Testis (tissue), 2 donors: ENCODE measurements at regions not wholly inside any gene's neighbourhood (a gene's known extent, or its start where the extent isn't known, plus 50 kb on each side); places are given as distances from the start of the nearest gene placed in this dataset.
A peak's percentile ranks its signal among the peaks of the same experiment; 100 is the strongest.
"Not testable (repeated sequence)": the region's sequence is repeated elsewhere in the genome, so short reads cannot be mapped to it uniquely, and the experiment has no call there.

ENCODE experiments used
- DNase-seq: peaks from one replicate; pipeline ENCODE4 v3.0.0-alpha.2; 2019
- H3K27ac ChIP-seq, 2 donors: fragments of 200-600 bp; sonication (generic); one replicate each; pipeline ENCODE4 v1.5.1; 2019
- H3K27me3 ChIP-seq: fragments of 200-600 bp; sonication (generic); one replicate; pipeline ENCODE4 v1.5.1; 2019
- H3K36me3 ChIP-seq: fragments of 200-600 bp; sonication (generic); one replicate; pipeline ENCODE4 v1.5.1; 2017; ENCODE audit warnings: low read depth; ENCODE audit errors: missing control alignments
- H3K4me1 ChIP-seq: fragments of 200-600 bp; sonication (generic); one replicate; pipeline ENCODE4 v1.5.1; 2019
- H3K4me3 ChIP-seq, 2 donors: fragments of 200-600 bp; sonication (generic); one replicate each; pipeline ENCODE4 v1.5.1; 2017 to 2019
- H3K9me3 ChIP-seq: fragments of 200-600 bp; sonication (generic); one replicate; pipeline ENCODE4 v1.5.1; 2017
- POLR2A ChIP-seq: fragments of 450-650 bp; IDR thresholded peaks from one replicate; pipeline ENCODE4 v1.6.1; 2017; ENCODE audit warnings: antibody characterized with exemption, mild to moderate bottlenecking, moderate library complexity
- WGBS, 2 donors: methylation state at CpG; one replicate each; pipeline ENCODE4 v1.1.5; 2018; 5-methylcytosine and 5-hydroxymethylcytosine counted together
- intact Hi-C: fragments of 100-400 bp; cut with DNase I; formaldehyde crosslinking; loops from one replicate; pipeline ENCODE4 v1.15.1; 2023; ENCODE audit warnings: low total_unique reads
- TF ChIP-seq, protein P1 (sequence below), 3 experiments: fragments of 450-650 bp in 2 of 3; fragments of 200-600 bp in 1 of 3; sonication (generic) in 1 of 3; IDR thresholded peaks; one replicate each; pipeline ENCODE4 v1.5.1; 2016 to 2019; ENCODE audit warnings: antibody characterized with exemption in 3 of 3, mild to moderate bottlenecking in 2 of 3, moderate library complexity in 1 of 3

DNA sequence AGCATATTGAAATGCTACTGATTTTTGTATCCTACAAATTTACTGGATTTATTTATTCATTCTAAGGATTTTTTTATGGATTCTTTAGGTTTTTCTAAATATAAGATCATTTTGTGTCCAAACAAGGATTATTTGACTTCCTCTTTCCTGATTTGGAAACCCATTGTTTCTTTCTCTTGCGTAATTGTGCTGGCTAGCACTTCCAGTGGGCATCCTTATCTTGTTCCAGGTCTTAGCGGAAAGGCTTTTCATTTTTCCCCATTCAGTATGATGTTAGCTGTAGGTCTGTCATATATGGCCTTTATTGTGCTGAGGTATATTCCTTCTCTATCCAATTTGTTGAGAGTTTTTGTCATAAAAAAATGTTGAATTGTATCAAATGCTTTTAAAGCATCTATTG, 57.2 kb upstream of the RHOJ start:
- H3K36me3 ChIP-seq, result no peaks in the 10 kb centered on the region
- intact Hi-C loops, result no loop called here
- H3K4me1 ChIP-seq, result no peaks in the 10 kb centered on the region
- no peaks in the 10 kb centered on the region for H3K9me3 ChIP-seq
- H3K27ac ChIP-seq, result no peak overlapping the region
- H3K27me3 ChIP-seq, result no peaks in the 10 kb centered on the region
- 95 to 96% methylated on average over 2 of the region's 2 CpGs for WGBS, 2 donors
- TF ChIP-seq, protein P1, sequence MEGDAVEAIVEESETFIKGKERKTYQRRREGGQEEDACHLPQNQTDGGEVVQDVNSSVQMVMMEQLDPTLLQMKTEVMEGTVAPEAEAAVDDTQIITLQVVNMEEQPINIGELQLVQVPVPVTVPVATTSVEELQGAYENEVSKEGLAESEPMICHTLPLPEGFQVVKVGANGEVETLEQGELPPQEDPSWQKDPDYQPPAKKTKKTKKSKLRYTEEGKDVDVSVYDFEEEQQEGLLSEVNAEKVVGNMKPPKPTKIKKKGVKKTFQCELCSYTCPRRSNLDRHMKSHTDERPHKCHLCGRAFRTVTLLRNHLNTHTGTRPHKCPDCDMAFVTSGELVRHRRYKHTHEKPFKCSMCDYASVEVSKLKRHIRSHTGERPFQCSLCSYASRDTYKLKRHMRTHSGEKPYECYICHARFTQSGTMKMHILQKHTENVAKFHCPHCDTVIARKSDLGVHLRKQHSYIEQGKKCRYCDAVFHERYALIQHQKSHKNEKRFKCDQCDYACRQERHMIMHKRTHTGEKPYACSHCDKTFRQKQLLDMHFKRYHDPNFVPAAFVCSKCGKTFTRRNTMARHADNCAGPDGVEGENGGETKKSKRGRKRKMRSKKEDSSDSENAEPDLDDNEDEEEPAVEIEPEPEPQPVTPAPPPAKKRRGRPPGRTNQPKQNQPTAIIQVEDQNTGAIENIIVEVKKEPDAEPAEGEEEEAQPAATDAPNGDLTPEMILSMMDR (IDR thresholded peaks at IDR 0.05), result no peak
- TF ChIP-seq POLR2A, result no peak
- DNase-seq, result no peak
- H3K4me3 ChIP-seq, result no peak overlapping the region

DNA sequence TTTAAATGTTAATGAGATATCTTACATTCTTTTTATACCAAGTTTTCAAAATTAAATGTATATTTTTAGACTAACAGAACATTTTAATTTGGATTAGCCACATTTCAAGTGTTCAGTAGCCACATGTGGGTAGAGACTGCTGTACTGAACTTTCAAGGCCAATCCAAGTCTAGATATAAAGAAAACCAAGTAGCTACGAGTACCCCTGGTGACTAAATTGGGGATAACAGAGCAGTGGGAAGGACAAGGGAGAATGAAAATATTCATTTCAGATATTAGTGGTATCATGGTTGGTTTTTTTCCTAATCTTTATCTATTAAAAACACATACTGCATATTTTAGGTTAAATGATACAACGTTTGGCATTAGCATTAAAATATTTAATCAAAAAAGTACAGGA, 69.4 kb upstream of the RHOJ start:
- no peaks in the 10 kb centered on the region for H3K27me3 ChIP-seq
- no peaks in the 10 kb centered on the region for H3K4me1 ChIP-seq
- intact Hi-C loops, result no loop called here
- H3K4me3 ChIP-seq, result no peak overlapping the region
- no peak overlapping the region for H3K27ac ChIP-seq
- DNase-seq, result no peak
- H3K36me3 ChIP-seq, result no peaks in the 10 kb centered on the region
- 16 to 40% methylated on average over 2 of the region's 2 CpGs for WGBS, 2 donors
- TF ChIP-seq, protein P1 (IDR thresholded peaks at IDR 0.05), result peak in 2 of 3 experiments; percentile 23 to 32
- TF ChIP-seq POLR2A, result no peak
- no peaks in the 10 kb centered on the region for H3K9me3 ChIP-seq

DNA sequence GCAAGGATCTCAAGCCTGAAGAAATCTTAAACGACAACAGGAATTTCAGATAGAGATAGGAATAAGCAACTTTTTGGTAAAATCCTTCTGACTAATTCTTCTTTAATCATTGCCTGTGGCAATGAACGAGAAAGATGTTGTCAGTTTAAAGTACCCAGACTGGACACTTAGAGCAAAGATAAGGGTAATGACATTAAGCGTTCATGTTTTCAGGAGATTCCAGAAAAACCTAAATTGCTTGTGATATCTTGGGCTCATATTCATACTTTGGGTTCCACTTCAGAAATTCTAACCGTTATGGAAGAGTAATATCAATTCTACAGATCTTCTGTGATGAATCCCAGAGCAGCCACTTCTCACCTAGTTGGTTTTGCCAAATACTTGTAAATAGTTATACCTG, 73.7 kb upstream of the RHOJ start:
- intact Hi-C loops, result no loop called here

DNA sequence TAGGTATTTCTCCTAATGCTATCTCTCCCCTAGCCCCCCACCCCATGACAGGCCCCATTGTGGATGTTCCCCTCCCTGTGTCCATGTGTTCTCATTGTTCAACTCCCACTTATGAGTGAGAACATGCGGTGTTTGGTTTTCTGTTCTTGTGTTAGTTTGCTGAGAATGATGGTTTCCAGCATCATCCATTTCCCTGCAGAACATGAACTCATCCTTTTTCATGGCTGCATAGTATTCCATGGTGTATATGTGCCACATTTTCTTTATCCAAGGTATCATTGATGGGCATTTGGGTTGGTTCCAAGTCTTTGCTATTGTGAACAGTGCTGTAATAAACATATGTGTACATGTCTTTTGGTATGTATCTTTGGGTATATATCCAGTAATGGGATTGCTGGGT, 61.2 kb upstream of the KCNH5 start:
- H3K36me3 ChIP-seq, H3K4me1 ChIP-seq, H3K27ac ChIP-seq, intact Hi-C loops, H3K27me3 ChIP-seq, H3K9me3 ChIP-seq, H3K4me3 ChIP-seq, DNase-seq: not testable (repeated sequence)
- WGBS, 2 donors, result 91 to 96% methylated on average over 1 of the region's 1 CpG

More for the DNA sequence above, 73.7 kb upstream of the RHOJ start:
- TF ChIP-seq POLR2A, result no peak
- TF ChIP-seq, protein P1 (IDR thresholded peaks at IDR 0.05), result no peak
- Histone ChIP-seq H3K27me3 (no peaks in the 10 kb centered on the region), H3K27ac (no peak overlapping the region), H3K9me3 (no peaks in the 10 kb centered on the region), H3K36me3 (no peaks in the 10 kb centered on the region), H3K4me1 (no peaks in the 10 kb centered on the region), H3K4me3 (no peak overlapping the region)
- 69 to 78% methylated on average over 4 of the region's 4 CpGs for WGBS, 2 donors
- DNase-seq, result no peak

DNA sequence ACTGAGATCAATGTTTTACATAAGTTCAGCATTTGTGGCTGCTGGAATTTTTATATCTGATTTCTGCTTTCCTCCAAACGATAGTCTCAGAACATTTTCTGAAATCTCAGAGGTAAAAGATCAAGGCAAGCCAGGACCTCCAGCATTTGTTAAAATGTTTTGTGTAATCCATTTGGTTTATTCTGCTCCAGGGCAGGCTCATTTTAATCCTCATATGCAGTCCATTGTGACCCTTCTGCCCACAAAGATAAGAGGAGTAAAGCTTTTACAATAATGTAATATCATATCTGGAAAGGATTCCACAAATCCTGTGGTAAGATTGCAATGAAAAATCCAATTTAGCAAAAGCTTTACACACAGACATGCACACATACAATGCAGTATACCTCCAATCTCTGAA, 55.3 kb upstream of the KCNH5 start:
- H3K27ac ChIP-seq, result no peak overlapping the region
- 28 to 38% methylated on average over 1 of the region's 1 CpG for WGBS, 2 donors
- peaks cover 3% of the 10 kb centered on the region for H3K4me1 ChIP-seq
- TF ChIP-seq, protein P1 (IDR thresholded peaks at IDR 0.05), result no peak
- no peak for TF ChIP-seq POLR2A
- intact Hi-C loops, result no loop called here
- no peaks in the 10 kb centered on the region for H3K36me3 ChIP-seq
- no peak for DNase-seq
- no peaks in the 10 kb centered on the region for H3K27me3 ChIP-seq
- H3K4me3 ChIP-seq, result no peak overlapping the region
- no peaks in the 10 kb centered on the region for H3K9me3 ChIP-seq
